ENCODE measurements at regions not wholly inside any gene's neighbourhood (a gene's known extent, or its start where the extent isn't known, plus 50 kb on each side); places are given as distances from the start of the nearest gene placed in this dataset.
A peak's percentile ranks its signal among the peaks of the same experiment; 100 is the strongest.

DNA sequence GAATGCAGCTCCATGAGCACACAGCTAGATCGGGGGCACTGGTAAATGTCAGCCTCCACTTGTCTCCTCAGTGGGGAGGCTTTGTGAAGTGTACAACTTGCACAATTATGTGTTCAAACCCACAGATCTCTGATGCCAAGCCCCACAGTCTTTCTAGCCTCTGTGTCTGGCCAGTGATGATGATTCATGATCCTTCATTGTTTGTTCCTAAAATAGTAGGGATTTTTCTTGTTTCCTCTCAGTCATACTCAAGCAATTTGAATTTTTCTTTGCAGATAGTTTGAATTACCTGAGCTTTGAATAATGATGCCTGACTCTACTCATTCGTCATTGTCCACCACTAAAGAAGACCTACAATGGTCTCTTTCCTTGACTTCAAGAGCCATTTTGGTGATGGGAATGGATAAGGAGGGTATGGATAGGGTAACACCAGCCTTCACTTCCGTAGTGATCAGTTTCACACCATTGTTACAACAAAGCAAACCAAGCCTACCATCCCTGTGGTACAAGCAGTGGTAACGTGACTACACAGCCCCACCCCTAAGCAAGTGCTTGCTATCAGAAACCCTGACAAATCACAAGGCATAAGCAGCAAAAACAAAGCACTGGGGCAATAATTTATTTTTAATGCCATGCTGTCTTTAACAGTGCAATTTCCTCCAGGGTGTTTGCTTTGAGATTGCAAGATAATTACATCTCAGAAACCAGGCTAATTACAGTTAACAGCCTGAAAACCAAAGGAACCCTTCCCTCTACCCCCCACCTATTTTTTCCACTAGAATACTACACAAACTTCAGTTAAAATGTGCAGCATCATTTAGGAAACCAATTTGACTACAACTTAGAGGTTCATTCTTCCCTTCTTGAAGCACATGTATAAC, 114.1 kb upstream of the PPP2R3A start:
- DNase-seq (ENCODE audit: low read depth in 3 of 3, low spot score in 1 of 3): no peak

DNA sequence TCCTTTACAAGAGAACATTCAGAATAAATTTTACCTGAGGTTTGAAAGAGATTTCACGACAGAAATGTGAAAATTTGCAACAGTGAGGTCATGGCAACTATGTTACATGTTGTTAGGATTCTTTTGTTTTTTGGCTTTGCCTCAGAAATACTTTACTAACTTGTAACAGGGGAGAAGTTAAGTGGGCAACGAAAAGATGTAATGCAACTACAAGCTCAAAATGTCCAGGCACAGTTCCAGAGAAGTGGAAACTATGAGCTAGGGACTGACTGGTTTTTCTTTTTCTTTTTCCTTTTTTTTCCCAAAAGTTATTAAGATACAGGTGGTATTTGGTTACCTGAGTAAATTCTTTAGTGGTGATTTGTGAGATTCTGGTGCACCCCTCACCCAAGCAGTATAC, 111.5 kb upstream of the PPP2R3A start:
- no peak for DNase-seq (ENCODE audit: low read depth in 3 of 3, low spot score in 1 of 3)

GRCh38 chr3:135860761-135861160, 104.8 kb upstream of the PPP2R3A start:
- no peak for DNase-seq (ENCODE audit: low read depth in 3 of 3, low spot score in 1 of 3)

GRCh38 chr3:135862361-135862760, 103.2 kb upstream of the PPP2R3A start:
- no peak for DNase-seq (ENCODE audit: low read depth in 3 of 3, low spot score in 1 of 3)

DNA sequence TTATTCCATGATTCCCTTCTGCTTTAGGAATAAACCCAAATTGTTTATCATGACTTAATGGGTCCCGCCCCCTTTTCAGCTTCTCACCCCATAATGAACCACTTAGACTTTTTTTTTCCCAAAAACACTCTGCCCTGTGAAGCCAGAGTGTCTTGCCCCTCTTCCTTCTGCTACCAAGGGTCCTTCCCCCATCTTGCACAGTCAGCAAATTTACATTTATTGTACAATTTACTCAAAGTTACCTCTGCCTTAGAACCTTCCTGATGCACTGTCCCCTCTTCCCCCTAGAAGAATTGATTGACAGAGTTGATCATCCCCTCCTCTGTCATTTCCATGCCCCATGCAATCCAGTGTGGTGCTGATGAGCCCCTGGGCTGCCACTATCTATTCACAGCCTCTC, 101.5 kb upstream of the PPP2R3A start:
- no peak for DNase-seq (ENCODE audit: low read depth in 3 of 3, low spot score in 1 of 3)

DNA sequence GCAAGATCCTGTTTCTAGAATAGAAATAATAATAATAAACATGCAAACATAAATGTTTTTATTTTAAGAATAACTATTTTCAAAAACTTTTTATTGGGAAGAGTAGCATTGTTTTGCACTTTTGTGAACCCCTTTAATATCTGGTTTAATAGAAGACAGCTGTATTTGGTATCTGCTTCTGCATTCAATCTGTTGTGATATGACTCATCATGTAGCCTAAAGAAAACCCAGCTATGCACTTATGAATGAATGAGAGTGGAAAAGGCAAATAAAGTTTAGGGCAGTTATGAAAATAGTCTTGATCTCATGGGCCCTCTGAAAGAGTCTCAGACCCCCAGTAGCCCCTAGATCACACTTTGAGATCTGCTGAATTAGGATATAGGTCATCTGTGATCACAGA, 100.4 kb upstream of the PPP2R3A start:
- no peak for DNase-seq (ENCODE audit: low read depth in 3 of 3, low spot score in 1 of 3)

GRCh38 chr3:135865553-135865952, 100.0 kb upstream of the PPP2R3A start:
- DNase-seq (ENCODE audit: low read depth in 3 of 3, low spot score in 1 of 3): no peak

GRCh38 chr3:135867911-135868310, 97.6 kb upstream of the PPP2R3A start:
- DNase-seq (ENCODE audit: low read depth in 3 of 3, low spot score in 1 of 3): no peak

GRCh38 chr3:135868801-135869200, 96.7 kb upstream of the PPP2R3A start:
- no peak for DNase-seq (ENCODE audit: low read depth in 3 of 3, low spot score in 1 of 3)

DNA sequence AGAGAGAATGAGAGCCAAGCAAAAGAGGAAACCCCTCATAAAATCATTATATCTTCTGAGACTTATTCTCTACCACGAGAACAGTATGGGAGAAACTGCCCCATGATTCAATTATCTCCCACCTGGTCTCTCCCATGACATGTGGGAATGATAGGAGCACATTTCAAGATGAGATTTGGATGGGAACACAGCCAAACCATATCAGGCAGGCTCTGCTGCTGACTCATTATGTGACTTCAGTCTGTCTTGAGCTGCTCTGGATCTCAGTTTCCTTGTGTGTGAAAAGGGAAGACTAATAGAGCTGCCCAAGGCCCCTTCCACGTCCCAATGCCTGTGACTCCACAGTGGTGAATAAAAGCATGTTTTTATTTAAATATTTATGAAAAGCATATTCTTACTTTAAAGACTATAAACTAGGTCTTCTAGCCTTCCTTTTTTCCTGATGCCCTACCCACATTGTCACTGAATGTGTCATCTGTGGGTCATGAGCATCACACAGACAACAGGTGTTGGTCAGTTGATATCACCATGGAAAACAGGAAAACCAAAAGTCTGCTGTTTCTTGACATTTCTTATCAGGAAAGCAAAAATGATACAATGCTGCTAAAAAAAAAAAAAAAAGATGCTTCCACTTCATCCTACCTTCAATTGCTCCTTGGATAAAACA, 96.0 kb upstream of the PPP2R3A start:
- no peak for DNase-seq (ENCODE audit: low read depth in 3 of 3, low spot score in 1 of 3)

DNA sequence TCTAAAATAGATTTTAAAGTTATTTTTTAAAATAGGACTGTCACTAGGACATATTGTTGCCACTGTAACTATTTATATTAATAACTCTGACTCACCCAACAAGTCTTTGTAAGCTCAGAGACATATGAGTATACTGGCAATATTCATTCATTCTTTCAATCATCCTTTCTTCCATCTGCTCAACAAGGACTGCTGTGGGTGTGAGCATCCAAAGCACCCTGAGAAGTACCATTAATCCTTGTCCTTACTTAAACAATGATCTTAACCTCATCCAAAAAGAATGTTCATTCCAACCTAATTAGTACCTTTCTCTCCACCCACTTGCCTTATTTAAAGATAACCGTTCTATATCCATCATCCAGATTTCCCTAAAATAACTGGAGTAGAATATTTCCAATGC, 94.2 kb upstream of the PPP2R3A start:
- no peak for DNase-seq (ENCODE audit: low read depth in 3 of 3, low spot score in 1 of 3)

GRCh38 chr3:135874035-135874434, 91.5 kb upstream of the PPP2R3A start:
- DNase-seq (ENCODE audit: low read depth in 3 of 3, low spot score in 1 of 3): no peak

- DNase-seq (ENCODE audit: low read depth in 3 of 3, low spot score in 1 of 3): no peak
Measured at GRCh38 chr3:135878501-135878900, 87.0 kb upstream of the PPP2R3A start.

DNA sequence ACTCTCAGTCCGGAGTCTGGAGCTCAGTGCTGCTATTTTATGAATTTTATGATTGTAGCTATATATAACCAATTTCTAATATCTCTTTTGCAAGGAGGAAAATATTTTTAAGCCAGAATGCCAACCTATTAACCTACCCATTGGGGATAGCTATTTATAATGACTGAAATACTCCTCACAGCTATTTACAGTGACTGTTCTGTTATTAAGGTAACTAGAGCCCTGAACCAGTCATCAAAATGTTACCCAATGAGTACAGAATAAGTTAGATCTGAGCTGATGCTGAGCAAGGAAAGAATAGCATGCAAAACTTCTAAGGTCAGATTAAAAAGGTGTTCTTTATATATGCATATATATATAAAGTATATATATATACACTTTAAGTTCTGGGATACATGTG, 79.6 kb upstream of the PPP2R3A start:
- DNase-seq (ENCODE audit: low read depth in 3 of 3, low spot score in 1 of 3): no peak

DNA sequence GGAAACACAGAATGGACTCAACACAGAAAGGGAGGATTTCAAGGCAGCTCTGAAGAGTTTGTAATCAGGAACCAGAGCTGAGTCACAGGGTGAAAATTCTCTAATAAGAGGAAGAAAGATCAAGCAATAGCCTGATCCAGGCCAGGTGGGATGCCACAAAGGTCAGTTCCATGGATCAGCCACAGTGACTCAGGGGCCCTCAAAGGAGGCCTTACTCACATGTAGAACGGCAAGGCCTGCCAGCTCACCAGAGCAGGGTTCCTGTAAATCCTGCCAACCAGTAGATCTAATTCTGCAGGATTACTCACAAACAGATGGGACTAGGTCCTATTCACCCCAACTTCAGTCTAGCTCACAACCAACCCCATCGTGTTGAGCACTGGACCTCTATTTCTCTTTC, 78.3 kb upstream of the PPP2R3A start:
- DNase-seq (ENCODE audit: low read depth in 3 of 3, low spot score in 1 of 3): no peak

DNA sequence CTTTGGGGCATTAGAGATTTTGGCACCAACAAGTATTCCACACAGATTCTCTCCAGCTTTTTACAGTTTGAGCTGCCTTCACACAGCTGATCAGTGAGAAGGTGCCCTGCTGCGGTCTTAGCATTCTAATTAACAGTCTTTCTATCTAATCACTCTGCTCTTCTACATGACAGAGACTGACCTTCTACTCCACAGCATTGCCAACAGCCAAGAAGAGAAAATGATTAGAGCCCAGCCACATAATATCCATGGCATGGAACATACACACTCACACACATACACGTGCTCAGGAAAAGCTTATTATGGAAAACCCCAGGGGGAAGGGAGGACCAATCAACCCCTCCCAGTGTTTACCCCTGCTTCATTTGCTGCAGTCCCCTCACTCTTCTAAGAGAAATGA, 76.1 kb upstream of the PPP2R3A start:
- no peak for DNase-seq (ENCODE audit: low read depth in 3 of 3, low spot score in 1 of 3)

DNA sequence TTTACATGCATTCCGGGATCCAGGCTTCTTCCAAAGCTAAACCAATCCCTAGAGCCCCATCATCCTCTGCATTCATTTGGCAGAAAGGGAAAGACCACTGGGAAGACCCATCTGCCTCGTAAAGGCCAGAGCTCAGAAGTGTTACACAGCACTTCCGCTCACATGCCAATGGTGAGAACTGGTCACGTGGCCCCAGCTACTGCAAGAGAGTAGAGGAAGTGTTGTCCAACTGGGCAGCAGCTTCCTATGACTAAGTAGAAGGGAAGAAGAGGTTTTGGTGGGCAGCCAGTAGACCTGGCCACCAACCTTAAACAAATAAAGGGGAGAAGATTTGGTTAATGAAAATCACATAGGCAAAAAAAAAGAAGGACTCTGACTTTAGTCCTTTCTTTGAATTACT, 74.4 kb upstream of the PPP2R3A start:
- DNase-seq (ENCODE audit: low read depth in 3 of 3, low spot score in 1 of 3): no peak

DNA sequence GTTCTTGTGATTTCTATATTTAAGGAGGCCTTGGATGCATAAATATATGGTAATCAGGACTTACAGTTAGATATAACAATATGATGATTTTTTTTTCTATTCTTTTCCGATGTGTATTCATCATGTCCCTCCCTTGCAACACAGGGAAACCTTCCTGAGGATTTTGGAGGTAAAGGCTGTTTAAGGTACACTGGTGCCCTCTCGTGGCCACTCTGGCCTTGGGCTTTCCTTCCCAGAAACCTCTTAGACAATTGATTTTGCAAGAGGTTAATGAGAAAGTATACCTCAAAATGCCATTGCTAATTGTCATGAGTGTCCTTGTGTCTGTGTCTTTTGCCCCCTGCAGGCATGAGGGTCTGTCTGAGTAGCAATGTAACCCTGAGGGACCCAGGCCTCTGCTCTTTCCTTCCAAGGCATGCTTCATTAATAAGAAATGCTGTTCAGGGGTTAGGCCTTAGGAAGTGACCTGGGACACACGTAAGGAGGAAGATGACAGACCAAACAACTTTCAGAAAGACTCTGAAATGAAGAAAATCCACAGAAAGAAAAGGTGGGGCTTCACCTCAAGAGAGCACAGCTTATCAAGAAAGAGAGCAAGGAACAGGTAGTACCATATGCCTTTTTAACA, 70.3 kb upstream of the PPP2R3A start:
- DNase-seq (ENCODE audit: low read depth in 3 of 3, low spot score in 1 of 3): peak in 1 of 3 donors; percentile 4

DNA sequence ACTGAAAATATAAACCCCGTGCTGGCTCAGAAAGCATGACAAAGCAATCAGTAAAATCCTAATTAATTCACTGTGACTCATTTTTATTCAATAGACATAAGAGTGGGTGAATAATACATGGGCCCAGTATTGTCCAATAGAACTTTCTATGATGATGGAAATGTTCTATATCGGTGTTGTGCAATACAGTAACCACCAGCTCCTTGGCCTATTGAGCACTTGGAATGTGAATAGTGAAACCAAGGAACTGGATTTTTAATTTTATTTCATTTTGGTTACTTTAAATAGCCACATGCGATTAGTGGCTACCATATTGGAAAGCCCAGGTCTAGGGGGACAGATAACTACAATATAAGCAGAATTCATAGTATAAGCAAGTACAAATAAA, 69.8 kb upstream of the PPP2R3A start:
- no peak for DNase-seq (ENCODE audit: low read depth in 3 of 3, low spot score in 1 of 3)

- no peak for DNase-seq (ENCODE audit: low read depth in 3 of 3, low spot score in 1 of 3)
Measured at GRCh38 chr3:135896613-135897012, 68.9 kb upstream of the PPP2R3A start.

- DNase-seq (ENCODE audit: low read depth in 3 of 3, low spot score in 1 of 3): no peak
Measured at GRCh38 chr3:135897715-135898114, 67.8 kb upstream of the PPP2R3A start.

DNA sequence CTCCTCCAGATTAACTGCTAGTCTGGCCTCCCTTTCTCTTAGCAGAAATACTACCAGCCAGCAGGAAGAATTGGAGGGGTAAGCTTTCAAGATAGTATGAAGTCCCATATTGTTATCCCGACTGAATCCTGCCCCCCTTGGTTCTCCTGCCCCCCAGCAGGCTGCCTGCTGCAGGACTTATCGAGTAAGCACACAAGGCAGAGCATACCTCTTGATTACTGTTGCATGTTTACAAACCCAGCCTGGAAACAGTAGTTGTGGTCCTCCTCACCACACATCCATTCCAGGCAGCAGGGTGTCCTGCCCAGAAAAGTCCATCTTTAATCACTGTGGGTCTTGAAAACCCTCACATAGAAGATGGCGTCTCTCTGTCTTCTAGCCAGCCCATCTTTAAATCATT, 66.8 kb upstream of the PPP2R3A start:
- no peak for DNase-seq (ENCODE audit: low read depth in 3 of 3, low spot score in 1 of 3)
